ENCODE measurements at regions not wholly inside any gene's neighbourhood (a gene's known extent, or its start where the extent isn't known, plus 50 kb on each side); places are given as distances from the start of the nearest gene placed in this dataset.

DNA sequence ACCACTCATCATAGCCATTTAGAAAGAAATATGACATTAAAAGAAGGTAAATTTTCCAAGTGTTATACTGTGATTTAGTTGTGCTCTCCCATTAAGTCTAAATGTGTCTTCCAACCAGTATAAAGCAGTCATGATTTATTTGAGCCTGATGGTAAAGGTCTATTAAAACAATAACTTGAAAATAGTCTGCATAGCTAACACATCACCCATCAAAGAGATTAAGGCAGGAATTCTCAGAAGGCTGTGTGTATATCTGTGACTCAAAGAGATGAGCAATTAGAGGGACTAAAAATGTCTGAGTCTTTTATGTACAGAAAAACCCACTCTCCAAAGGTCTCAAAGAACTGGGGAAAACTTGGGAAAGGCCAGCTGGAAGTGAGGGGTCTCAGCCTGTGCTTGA is 70.3 kb upstream of the IQCM start:
- DNase-seq, result no peak
- intact Hi-C loops (cut with DNase I), result no loop called here
- TF ChIP-seq, protein P1, sequence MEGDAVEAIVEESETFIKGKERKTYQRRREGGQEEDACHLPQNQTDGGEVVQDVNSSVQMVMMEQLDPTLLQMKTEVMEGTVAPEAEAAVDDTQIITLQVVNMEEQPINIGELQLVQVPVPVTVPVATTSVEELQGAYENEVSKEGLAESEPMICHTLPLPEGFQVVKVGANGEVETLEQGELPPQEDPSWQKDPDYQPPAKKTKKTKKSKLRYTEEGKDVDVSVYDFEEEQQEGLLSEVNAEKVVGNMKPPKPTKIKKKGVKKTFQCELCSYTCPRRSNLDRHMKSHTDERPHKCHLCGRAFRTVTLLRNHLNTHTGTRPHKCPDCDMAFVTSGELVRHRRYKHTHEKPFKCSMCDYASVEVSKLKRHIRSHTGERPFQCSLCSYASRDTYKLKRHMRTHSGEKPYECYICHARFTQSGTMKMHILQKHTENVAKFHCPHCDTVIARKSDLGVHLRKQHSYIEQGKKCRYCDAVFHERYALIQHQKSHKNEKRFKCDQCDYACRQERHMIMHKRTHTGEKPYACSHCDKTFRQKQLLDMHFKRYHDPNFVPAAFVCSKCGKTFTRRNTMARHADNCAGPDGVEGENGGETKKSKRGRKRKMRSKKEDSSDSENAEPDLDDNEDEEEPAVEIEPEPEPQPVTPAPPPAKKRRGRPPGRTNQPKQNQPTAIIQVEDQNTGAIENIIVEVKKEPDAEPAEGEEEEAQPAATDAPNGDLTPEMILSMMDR (IDR thresholded peaks at IDR 0.05), result no peak
- H3K9me3 ChIP-seq, result no peaks in the 10 kb centered on the region
- H3K27ac ChIP-seq, result no peak overlapping the region
- H3K27me3 ChIP-seq, result no peaks in the 10 kb centered on the region
- H3K4me3 ChIP-seq, result no peak overlapping the region
- no peak overlapping the region for H3K9ac ChIP-seq (ENCODE audit: low read depth in 2 of 2, low read length in 2 of 2)
- H3K36me3 ChIP-seq, result no peaks in the 10 kb centered on the region
- H3K4me1 ChIP-seq, result no peaks in the 10 kb centered on the region

DNA sequence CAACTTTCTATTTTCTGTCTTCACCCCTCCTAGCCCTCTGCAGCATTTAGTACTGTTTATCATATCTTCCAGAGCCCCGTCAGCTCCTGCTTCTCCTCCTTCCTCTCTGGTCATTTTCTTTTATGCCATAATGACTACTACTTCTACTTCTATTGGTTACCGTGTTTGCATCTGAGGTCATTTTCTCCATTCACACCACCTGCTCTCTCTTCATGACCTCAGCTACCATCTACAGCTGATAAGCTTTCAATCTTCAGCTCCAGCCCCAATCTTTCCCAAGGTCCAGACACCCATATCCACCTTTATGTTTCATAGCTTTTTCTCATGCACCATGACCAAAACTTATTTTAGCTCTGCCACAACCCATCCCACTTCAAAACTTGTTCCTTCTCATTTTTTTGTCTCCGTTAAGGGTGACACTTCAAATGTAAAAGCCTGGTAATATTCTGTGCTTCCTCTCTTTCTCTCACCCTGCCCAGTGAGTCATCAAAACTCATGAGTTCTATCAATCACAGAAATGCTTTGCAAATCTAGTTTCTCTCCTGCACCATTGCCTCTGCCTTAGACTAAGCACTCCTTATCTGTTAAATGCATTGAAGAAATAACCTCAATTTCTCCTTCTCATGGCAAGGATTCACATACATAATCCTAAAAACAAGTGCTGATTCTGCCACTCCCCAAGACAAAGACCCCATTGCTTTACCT is 71.3 kb upstream of the IQCM start:
- intact Hi-C loops (cut with DNase I), result no loop called here

DNA sequence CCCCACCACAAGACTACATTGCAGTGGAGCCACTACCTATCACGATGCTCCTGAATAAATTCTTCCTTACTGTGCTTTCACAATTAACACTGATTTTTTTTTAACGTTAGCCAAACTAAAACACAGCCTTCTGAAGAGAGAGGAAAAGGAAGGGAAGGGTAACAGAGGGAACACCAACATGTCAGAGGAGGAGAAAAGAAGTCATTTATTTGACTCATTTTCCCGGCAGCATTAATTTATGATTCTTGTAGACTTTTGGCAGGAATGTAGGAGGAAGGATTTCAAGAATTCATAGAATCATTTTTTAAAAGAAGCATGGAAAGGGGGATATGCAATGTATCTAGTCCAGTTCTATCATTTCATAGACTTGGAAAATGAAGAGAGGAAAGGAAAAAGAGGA is 74.3 kb upstream of the IQCM start:
- Histone ChIP-seq H3K4me1 (no peaks in the 10 kb centered on the region), H3K27ac (no peak overlapping the region), H3K9me3 (no peaks in the 10 kb centered on the region), H3K9ac (ENCODE audit: low read depth in 2 of 2, low read length in 2 of 2) (no peak overlapping the region), H3K36me3 (no peaks in the 10 kb centered on the region), H3K4me3 (no peak overlapping the region), H3K27me3 (no peaks in the 10 kb centered on the region)
- DNase-seq, result no peak
- intact Hi-C loops (cut with DNase I), result no loop called here
- TF ChIP-seq, protein P1 (IDR thresholded peaks at IDR 0.05), result no peak

More for the DNA sequence above, 71.3 kb upstream of the IQCM start:
- Histone ChIP-seq H3K27me3 (no peaks in the 10 kb centered on the region), H3K27ac (no peak overlapping the region), H3K4me3 (no peak overlapping the region), H3K9me3 (no peaks in the 10 kb centered on the region), H3K4me1 (no peaks in the 10 kb centered on the region), H3K36me3 (no peaks in the 10 kb centered on the region), H3K9ac (ENCODE audit: low read depth in 2 of 2, low read length in 2 of 2) (no peak overlapping the region)
- no peak for DNase-seq
- TF ChIP-seq, protein P1 (IDR thresholded peaks at IDR 0.05), result no peak

DNA sequence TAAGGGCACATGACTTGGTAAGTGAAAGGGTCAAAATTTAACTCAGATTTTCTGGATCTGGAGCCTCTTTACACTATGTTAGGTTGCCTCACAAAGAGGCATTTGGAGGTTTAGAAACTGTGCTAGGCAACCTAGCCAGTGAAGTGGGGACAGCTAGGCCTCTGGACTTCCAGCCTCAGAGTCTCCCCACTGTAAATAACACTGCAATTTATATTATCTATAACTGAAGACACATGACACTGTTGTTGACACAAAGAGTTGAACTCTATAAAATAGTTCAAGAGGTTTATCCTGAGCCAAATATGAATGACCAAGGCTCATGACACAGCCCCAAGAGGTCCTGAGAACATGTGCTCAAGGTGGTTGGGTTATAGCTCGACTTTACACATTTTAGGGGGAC is 74.9 kb upstream of the IQCM start:
- Histone ChIP-seq H3K36me3 (no peaks in the 10 kb centered on the region), H3K4me3 (no peak overlapping the region), H3K27me3 (no peaks in the 10 kb centered on the region), H3K9ac (ENCODE audit: low read depth in 2 of 2, low read length in 2 of 2) (no peak overlapping the region), H3K27ac (no peak overlapping the region), H3K4me1 (no peaks in the 10 kb centered on the region), H3K9me3 (no peaks in the 10 kb centered on the region)
- DNase-seq, result no peak
- TF ChIP-seq, protein P1 (IDR thresholded peaks at IDR 0.05), result no peak
- intact Hi-C loops (cut with DNase I), result no loop called here

DNA sequence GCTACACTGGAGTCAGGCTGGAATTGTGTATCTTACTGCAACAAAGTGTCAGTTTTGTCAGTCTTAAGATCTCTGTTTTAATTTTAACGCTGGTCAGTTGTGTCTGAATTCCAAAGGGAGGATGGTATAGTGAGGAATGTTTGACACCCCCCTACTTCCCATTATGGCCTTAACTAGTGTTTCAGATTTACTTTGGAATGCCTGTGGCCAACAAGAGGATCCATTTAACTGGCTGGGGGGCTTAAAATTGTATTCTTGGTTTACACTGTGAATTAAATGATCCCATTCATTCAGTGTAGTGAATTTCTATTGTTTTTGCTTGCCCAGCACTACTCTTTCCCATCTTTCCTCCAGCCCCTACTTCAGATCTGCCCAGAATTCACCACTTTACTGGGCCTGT is 75.8 kb upstream of the IQCM start:
- Histone ChIP-seq H3K4me3 (no peak overlapping the region), H3K9me3 (no peaks in the 10 kb centered on the region), H3K27ac (no peak overlapping the region), H3K9ac (ENCODE audit: low read depth in 2 of 2, low read length in 2 of 2) (no peak overlapping the region), H3K27me3 (no peaks in the 10 kb centered on the region), H3K4me1 (no peaks in the 10 kb centered on the region), H3K36me3 (no peaks in the 10 kb centered on the region)
- TF ChIP-seq, protein P1 (IDR thresholded peaks at IDR 0.05), result no peak
- DNase-seq, result no peak
- intact Hi-C loops (cut with DNase I), result no loop called here
